ENCODE measurements at regions not wholly inside any gene's neighbourhood (a gene's known extent, or its start where the extent isn't known, plus 50 kb on each side); places are given as distances from the start of the nearest gene placed in this dataset.

- TF ChIP-seq POLR2AphosphoS5 (IDR thresholded peaks at IDR 0.05) (no peak), CTCF (IDR thresholded peaks at IDR 0.05 in 8 of 11, conservative IDR thresholded peaks at IDR 0.05 in 3 of 11) (no peak), POLR2A (IDR thresholded peaks at IDR 0.05) (no peak)
- intact Hi-C loops (cut with DNase I; ENCODE audit: low total_unique reads), result no loop called here
- no peak overlapping the region for H3K4me3 ChIP-seq
- peaks cover 0 to 16% (median 0%) of the 10 kb centered on the region in 7 donors for H3K27me3 ChIP-seq (replicated peaks in 1 of 7)
- no peak for DNase-seq
- no peaks in the 10 kb centered on the region for H3K9me3 ChIP-seq
- WGBS, 5 donors, result 84 to 93% (median 90%) methylated on average over 2 of the region's 2 CpGs
- H3K4me1 ChIP-seq, result no peaks in the 10 kb centered on the region
- H3K27ac ChIP-seq, result no peak overlapping the region
- H3K36me3 ChIP-seq, result no peaks in the 10 kb centered on the region
These were observed 97.4 kb downstream of the SETD4 start for GRCh38 chr21:35962917-35963316.

DNA sequence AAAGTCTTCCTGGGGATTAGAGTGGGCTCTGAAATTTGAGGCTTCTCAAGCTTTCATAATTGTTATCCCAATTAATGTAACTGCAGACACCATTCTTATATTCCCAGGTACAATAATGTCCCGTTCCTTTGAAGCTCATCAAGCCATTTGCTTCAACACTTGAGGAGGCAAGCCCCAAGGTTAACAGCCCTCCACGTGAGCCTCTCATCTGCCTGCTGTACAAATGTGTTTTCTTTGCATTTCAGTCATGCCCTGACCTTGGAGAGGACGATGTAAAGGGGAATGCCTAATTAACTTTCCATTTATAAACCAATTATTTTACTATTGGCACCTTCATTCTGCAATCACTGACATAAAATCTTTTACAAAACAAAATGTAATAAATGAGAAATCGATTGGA is 106.3 kb downstream of the SETD4 start:
- TF ChIP-seq CTCF (IDR thresholded peaks at IDR 0.05 in 8 of 11, conservative IDR thresholded peaks at IDR 0.05 in 3 of 11) (no peak), POLR2AphosphoS5 (IDR thresholded peaks at IDR 0.05) (no peak), POLR2A (IDR thresholded peaks at IDR 0.05) (no peak)
- no peak for DNase-seq
- no peaks in the 10 kb centered on the region for H3K36me3 ChIP-seq
- no peaks in the 10 kb centered on the region for H3K4me1 ChIP-seq
- no peak overlapping the region for H3K4me3 ChIP-seq
- H3K9me3 ChIP-seq, result no peaks in the 10 kb centered on the region
- H3K27me3 ChIP-seq (replicated peaks in 1 of 7), result peaks cover 0 to 22% (median 0%) of the 10 kb centered on the region in 7 donors
- intact Hi-C loops (cut with DNase I; ENCODE audit: low total_unique reads), result no loop called here
- no peak overlapping the region for H3K27ac ChIP-seq
- 62 to 77% (median 69%) methylated on average over 4 of the region's 4 CpGs for WGBS, 5 donors

DNA sequence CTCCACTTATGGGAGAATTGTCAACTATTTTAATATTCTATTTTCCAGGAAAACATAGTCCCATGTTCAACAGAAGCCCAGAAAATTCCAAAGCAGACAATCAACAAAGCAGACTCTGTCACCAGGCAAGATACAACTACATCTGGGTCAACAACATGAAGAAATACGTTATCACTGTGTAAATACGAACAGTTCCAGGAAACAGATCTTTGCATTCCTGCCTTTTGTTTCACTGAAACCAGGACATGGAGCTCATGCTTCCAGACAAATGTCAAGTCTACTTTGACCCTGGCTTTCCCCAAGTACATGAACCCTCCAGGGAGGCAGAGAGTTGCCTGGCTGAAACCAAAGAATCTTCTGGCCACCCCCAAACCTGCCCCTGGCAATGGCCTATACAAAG is 106.7 kb downstream of the SETD4 start:
- 69 to 82% (median 76%) methylated on average over 2 of the region's 2 CpGs for WGBS, 5 donors
- Histone ChIP-seq H3K9me3 (no peaks in the 10 kb centered on the region), H3K27me3 (replicated peaks in 1 of 7) (peaks cover 0 to 22% (median 0%) of the 10 kb centered on the region in 7 donors), H3K4me3 (no peak overlapping the region), H3K36me3 (no peaks in the 10 kb centered on the region), H3K4me1 (no peaks in the 10 kb centered on the region), H3K27ac (no peak overlapping the region)
- DNase-seq, result no peak
- intact Hi-C loops (cut with DNase I; ENCODE audit: low total_unique reads), result no loop called here
- TF ChIP-seq POLR2AphosphoS5 (IDR thresholded peaks at IDR 0.05) (no peak), POLR2A (IDR thresholded peaks at IDR 0.05) (no peak), CTCF (IDR thresholded peaks at IDR 0.05 in 8 of 11, conservative IDR thresholded peaks at IDR 0.05 in 3 of 11) (no peak)

- H3K27ac ChIP-seq, result no peak overlapping the region
- intact Hi-C loops (cut with DNase I; ENCODE audit: low total_unique reads), result no loop called here
- no peaks in the 10 kb centered on the region for H3K36me3 ChIP-seq
- DNase-seq, result no peak
- WGBS, 5 donors, result 69 to 86% (median 78%) methylated on average over 2 of the region's 2 CpGs
- no peaks in the 10 kb centered on the region for H3K9me3 ChIP-seq
- no peak overlapping the region for H3K4me3 ChIP-seq
- TF ChIP-seq POLR2A (IDR thresholded peaks at IDR 0.05) (no peak), CTCF (IDR thresholded peaks at IDR 0.05 in 8 of 11, conservative IDR thresholded peaks at IDR 0.05 in 3 of 11) (no peak), POLR2AphosphoS5 (IDR thresholded peaks at IDR 0.05) (no peak)
- H3K4me1 ChIP-seq, result no peaks in the 10 kb centered on the region
- H3K27me3 ChIP-seq (replicated peaks in 1 of 7), result peaks cover 0 to 22% (median 0%) of the 10 kb centered on the region in 7 donors
These were observed 107.5 kb downstream of the SETD4 start for GRCh38 chr21:35952651-35953340.

All from spleen (tissue), 11 donors.